RWPE2 (cell line): ENCODE measurements at regions not wholly inside any gene's neighbourhood (a gene's known extent, or its start where the extent isn't known, plus 50 kb on each side); places are given as distances from the start of the nearest gene placed in this dataset.

ENCODE experiments used
- ATAC-seq: fragments of 200-7000 bp; cut with Tn5 transposase; 3 replicates; pipeline ENCODE4 v1.9.1; 2021; ENCODE audit warnings: low read depth
- DNase-seq: peaks from one replicate; pipeline ENCODE4 v3.0.0-alpha.2; 2020; ENCODE audit warnings: low spot score
- H3K27ac ChIP-seq: fragments of 450-650 bp; 2 replicates; pipeline ENCODE4 v1.5.1; 2017; ENCODE audit warnings: mild to moderate bottlenecking; ENCODE audit not compliant: poor library complexity, severe bottlenecking
- H3K27me3 ChIP-seq: fragments of 250-450 bp; sonication (Bioruptor Pico); 2 replicates; pipeline ENCODE4 v1.5.1; 2021; ENCODE audit warnings: mild to moderate bottlenecking, moderate library complexity; ENCODE audit not compliant: insufficient read depth, poor library complexity, severe bottlenecking
- H3K36me3 ChIP-seq: fragments of 250-450 bp; sonication (Bioruptor Pico); 2 replicates; pipeline ENCODE4 v1.5.1; 2020; ENCODE audit warnings: low read depth, mild to moderate bottlenecking, moderate library complexity
- H3K4me1 ChIP-seq: fragments of 250-450 bp; sonication (Bioruptor Pico); 2 replicates; pipeline ENCODE4 v1.5.1; 2021; ENCODE audit warnings: mild to moderate bottlenecking, moderate library complexity; ENCODE audit not compliant: insufficient read depth, poor library complexity, severe bottlenecking
- H3K4me3 ChIP-seq: fragments of 250-450 bp; sonication (Bioruptor Pico); 2 replicates; pipeline ENCODE4 v1.5.1; 2021; ENCODE audit warnings: mild to moderate bottlenecking, moderate library complexity; ENCODE audit not compliant: severe bottlenecking
- H3K9me3 ChIP-seq: fragments of 250-450 bp; sonication (Bioruptor Pico); 2 replicates; pipeline ENCODE4 v1.5.1; 2021; ENCODE audit warnings: mild to moderate bottlenecking, moderate library complexity; ENCODE audit not compliant: severe bottlenecking
- TF ChIP-seq, protein P1 (sequence below): fragments of 450-650 bp; IDR thresholded peaks from one replicate; pipeline ENCODE4 v1.5.1; 2017; ENCODE audit warnings: mild to moderate bottlenecking, moderate library complexity; ENCODE audit not compliant: poor library complexity, severe bottlenecking

DNA sequence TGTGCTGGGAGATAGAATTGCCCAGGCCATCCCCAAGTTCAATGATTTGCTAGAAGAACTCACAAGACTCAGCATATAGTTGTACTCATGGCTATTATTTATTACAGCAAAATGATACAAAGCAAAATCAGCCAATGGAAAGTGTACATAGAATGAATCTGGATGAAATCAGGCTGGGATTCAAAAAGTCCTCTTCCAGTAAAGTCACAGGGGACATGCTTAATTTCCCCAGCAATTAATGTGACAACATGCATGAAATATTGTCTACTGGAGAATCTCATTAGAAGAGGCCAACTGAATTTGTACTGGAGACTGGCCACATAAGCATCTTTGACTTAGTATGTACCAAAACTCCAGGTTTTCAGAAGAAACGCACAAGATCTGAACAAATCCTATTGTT is 1043.1 kb downstream of the NAALADL2 start:
- TF ChIP-seq, protein P1, sequence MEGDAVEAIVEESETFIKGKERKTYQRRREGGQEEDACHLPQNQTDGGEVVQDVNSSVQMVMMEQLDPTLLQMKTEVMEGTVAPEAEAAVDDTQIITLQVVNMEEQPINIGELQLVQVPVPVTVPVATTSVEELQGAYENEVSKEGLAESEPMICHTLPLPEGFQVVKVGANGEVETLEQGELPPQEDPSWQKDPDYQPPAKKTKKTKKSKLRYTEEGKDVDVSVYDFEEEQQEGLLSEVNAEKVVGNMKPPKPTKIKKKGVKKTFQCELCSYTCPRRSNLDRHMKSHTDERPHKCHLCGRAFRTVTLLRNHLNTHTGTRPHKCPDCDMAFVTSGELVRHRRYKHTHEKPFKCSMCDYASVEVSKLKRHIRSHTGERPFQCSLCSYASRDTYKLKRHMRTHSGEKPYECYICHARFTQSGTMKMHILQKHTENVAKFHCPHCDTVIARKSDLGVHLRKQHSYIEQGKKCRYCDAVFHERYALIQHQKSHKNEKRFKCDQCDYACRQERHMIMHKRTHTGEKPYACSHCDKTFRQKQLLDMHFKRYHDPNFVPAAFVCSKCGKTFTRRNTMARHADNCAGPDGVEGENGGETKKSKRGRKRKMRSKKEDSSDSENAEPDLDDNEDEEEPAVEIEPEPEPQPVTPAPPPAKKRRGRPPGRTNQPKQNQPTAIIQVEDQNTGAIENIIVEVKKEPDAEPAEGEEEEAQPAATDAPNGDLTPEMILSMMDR: no peak
- DNase-seq: no peak
- no peak overlapping the region for H3K4me3 ChIP-seq
- no peak overlapping the region for H3K27ac ChIP-seq
- no peaks in the 10 kb centered on the region for H3K4me1 ChIP-seq
- no peaks in the 10 kb centered on the region for H3K36me3 ChIP-seq
- no peaks in the 10 kb centered on the region for H3K27me3 ChIP-seq
- no peak for ATAC-seq
- no peaks in the 10 kb centered on the region for H3K9me3 ChIP-seq

DNA sequence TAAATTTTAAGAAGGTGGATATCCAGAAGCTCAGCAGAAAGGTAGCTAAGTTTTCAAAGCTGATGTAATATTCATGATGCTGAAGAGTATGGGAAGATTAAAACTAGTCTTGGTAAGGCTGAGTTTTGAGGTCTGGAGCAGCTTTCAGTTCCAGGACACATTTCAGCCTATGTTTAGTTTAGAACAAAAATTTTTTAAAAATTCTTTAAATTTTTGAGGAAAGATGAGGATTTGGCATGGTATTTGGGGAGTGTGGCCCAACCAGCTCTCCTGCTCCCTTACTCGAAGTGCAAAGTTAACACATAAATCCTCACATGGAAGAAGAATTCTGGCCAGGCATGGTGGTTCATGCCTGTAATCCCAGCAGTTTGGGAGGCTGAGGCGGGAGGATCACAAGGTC is 1039.1 kb downstream of the NAALADL2 start:
- no peaks in the 10 kb centered on the region for H3K27me3 ChIP-seq
- H3K4me1 ChIP-seq: no peaks in the 10 kb centered on the region
- H3K9me3 ChIP-seq: no peaks in the 10 kb centered on the region
- no peak for ATAC-seq
- H3K27ac ChIP-seq: no peak overlapping the region
- no peak for DNase-seq
- no peaks in the 10 kb centered on the region for H3K36me3 ChIP-seq
- TF ChIP-seq, protein P1: no peak
- H3K4me3 ChIP-seq: no peak overlapping the region

DNA sequence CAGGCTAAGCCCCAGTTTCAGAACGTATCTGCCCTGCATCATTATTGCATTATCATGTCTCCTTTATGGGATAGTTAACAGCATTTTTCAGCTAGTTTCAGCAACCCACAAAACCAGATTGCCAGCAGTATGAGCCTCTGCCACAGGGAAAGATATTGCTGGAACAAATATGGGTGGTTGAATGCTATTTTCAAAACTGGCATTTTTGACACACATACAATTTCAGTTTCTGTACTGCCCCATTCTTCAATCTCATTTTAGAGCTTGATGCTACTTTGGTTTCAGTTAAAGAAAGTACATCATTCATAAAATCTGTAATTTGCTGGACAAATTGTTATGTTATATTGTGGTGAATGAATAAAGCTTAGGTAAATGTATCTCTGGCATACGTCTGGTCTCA is 1037.5 kb downstream of the NAALADL2 start:
- TF ChIP-seq, protein P1: no peak
- H3K4me1 ChIP-seq: no peaks in the 10 kb centered on the region
- DNase-seq: no peak
- no peaks in the 10 kb centered on the region for H3K27me3 ChIP-seq
- no peak overlapping the region for H3K4me3 ChIP-seq
- H3K9me3 ChIP-seq: no peaks in the 10 kb centered on the region
- no peak overlapping the region for H3K27ac ChIP-seq
- ATAC-seq: no peak
- H3K36me3 ChIP-seq: no peaks in the 10 kb centered on the region

DNA sequence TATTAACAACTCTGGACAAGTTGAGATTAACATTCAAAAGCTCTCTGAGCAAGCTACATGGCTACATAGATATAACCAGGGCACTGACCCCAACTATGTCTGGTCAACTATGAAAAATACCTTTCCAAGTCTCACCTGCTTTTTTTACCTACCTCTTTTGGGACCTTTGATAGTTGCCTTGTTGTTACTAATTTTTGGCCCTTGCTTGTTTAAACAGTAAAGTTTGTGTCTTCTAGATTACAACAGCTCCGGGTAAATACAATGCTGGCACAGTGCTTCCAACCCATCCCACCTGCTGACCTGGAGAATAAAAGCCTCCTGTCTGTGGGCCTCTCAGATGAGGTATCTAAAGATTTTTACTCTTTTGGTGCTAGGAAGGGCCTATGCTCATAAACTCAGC is 1036.6 kb downstream of the NAALADL2 start:
- no peak for ATAC-seq
- H3K9me3 ChIP-seq: no peaks in the 10 kb centered on the region

DNA sequence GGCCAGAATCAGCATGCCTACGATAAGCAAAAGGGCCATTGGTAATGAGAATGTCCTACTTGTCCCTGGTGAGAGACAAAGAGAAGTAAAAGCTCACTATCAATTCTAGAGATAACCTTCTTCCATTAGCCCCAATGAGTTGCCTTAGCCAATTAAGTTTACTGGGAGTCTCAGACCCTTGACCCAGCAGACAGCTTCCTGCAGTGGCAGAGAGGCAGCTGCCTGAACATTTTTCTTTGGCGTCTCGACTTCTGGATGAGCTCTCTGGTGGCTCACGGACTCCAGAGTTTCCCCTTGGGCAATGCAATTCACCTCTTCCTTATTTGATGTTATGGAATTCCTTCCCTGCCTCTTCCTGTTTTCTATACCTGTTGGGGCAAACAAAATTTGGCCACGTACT is 1034.4 kb downstream of the NAALADL2 start:
- no peak for DNase-seq
- no peaks in the 10 kb centered on the region for H3K9me3 ChIP-seq
- no peak for ATAC-seq
- H3K4me3 ChIP-seq: no peak overlapping the region
- H3K4me1 ChIP-seq: no peaks in the 10 kb centered on the region
- TF ChIP-seq, protein P1: no peak
- H3K27ac ChIP-seq: no peak overlapping the region
- H3K27me3 ChIP-seq: no peaks in the 10 kb centered on the region
- H3K36me3 ChIP-seq: no peaks in the 10 kb centered on the region

More for the DNA sequence above, 1036.6 kb downstream of the NAALADL2 start:
- no peaks in the 10 kb centered on the region for H3K4me1 ChIP-seq
- TF ChIP-seq, protein P1: no peak
- DNase-seq: no peak
- no peaks in the 10 kb centered on the region for H3K27me3 ChIP-seq
- H3K27ac ChIP-seq: no peak overlapping the region
- no peaks in the 10 kb centered on the region for H3K36me3 ChIP-seq
- H3K4me3 ChIP-seq: no peak overlapping the region
